Epithelial cell of proximal tubule (primary cell): ENCODE measurements at regions not wholly inside any gene's neighbourhood (a gene's known extent, or its start where the extent isn't known, plus 50 kb on each side); places are given as distances from the start of the nearest gene placed in this dataset.

Experiments used
- DNase-seq: peaks from one replicate; pipeline ENCODE4 v3.0.0-alpha.2; 2011; ENCODE audit warnings: low read depth
- H3K4me3 ChIP-seq: 2 replicates; pipeline ENCODE4 v1.5.1; 2011; ENCODE audit warnings: low read depth, mild to moderate bottlenecking, low read length
- TF ChIP-seq, protein P1 (sequence below): conservative IDR thresholded peaks from 2 replicates; pipeline ENCODE4 v1.5.1; 2012; ENCODE audit warnings: low read depth, mild to moderate bottlenecking, low read length

DNA sequence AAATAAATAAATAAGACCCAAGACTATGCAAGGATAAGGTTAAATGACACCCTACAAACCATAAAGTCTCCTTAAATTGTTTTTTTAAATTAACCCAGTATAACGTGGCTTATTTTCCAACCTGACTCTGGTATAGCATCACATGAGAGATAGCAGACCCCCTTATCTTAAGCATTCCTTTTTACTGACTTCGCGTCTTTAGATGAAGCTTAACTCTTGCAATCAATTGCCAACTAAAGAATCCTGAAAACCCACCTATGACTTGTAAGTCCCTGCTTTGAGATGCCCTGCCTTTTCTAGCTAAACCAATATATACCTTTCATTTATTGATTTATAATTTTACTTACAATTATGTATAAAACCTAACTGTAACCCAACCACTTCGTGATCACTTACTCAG lies 57.1 kb upstream of the RAB12 start:
- no peak for DNase-seq
- TF ChIP-seq, protein P1, sequence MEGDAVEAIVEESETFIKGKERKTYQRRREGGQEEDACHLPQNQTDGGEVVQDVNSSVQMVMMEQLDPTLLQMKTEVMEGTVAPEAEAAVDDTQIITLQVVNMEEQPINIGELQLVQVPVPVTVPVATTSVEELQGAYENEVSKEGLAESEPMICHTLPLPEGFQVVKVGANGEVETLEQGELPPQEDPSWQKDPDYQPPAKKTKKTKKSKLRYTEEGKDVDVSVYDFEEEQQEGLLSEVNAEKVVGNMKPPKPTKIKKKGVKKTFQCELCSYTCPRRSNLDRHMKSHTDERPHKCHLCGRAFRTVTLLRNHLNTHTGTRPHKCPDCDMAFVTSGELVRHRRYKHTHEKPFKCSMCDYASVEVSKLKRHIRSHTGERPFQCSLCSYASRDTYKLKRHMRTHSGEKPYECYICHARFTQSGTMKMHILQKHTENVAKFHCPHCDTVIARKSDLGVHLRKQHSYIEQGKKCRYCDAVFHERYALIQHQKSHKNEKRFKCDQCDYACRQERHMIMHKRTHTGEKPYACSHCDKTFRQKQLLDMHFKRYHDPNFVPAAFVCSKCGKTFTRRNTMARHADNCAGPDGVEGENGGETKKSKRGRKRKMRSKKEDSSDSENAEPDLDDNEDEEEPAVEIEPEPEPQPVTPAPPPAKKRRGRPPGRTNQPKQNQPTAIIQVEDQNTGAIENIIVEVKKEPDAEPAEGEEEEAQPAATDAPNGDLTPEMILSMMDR, result no peak
- no peak overlapping the region for H3K4me3 ChIP-seq

DNA sequence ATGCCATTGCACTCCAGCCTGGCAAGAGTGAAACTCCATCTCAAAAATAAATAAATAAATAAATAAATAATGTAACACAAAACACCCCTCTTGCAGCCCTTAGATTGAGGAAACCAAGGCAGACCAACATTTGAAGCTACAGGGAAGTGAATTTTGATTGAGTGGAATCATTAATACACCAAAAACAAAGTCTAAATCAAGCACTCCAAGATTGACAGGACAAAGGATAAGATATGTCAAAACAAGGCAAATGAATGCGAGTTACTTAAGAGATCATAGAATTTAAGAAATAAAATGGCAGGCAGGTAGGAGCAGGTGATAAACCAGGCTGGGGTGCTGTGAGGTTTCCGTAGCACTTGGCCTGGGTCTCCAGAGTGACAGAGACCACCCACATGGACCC lies 54.9 kb upstream of the RAB12 start:
- no peak for DNase-seq
- no peak overlapping the region for H3K4me3 ChIP-seq
- TF ChIP-seq, protein P1, result no peak

DNA sequence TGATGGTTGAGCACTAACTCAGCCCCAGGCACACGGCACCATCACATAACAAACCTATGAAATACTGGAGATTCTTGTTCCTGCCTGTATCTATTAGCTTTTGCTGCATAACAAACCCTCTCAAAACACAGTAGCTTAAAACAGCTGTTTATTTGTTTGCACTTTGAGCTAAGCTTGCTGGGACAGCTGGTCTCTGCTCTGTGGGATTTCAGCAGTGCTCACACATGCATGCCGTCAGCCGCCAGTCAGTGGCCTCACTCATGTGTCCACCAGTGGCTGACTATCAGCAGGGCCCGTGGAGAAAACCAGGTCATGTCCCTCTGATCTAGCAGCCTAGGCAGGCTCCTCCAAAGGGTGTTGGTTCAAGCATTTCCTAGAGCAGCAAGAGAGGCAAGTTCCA lies 52.8 kb upstream of the RAB12 start:
- DNase-seq, result no peak
- TF ChIP-seq, protein P1, result no peak
- no peak overlapping the region for H3K4me3 ChIP-seq
